B cell (primary cell): ENCODE measurements at regions not wholly inside any gene's neighbourhood (a gene's known extent, or its start where the extent isn't known, plus 50 kb on each side); places are given as distances from the start of the nearest gene placed in this dataset.

Experiments used
- ATAC-seq: fragments of 200-7000 bp; cut with Tn5 transposase; one replicate; pipeline ENCODE4 v1.10.0; 2021; ENCODE audit warnings: low read depth, mild to moderate bottlenecking, moderate number of reproducible peaks, moderate library complexity
- CTCF ChIA-PET: fragments of 350-600 bp; sonication (Branson Sonifier 250); formaldehyde crosslinking; loops from one replicate; lab custom pipeline; 2021; ENCODE audit warnings: antibody characterized with exemption, inconsistent platforms; lab: Charles Lee
- POLR2A ChIA-PET: fragments of 350-600 bp; sonication (Branson Sonifier 250); formaldehyde crosslinking; loops from one replicate; lab custom pipeline; 2021; ENCODE audit warnings: antibody characterized with exemption; lab: Charles Lee
- DNase-seq: peaks from one replicate; pipeline ENCODE4 v3.0.0; 2013
- H2AFZ ChIP-seq: 2 replicates; pipeline ENCODE4 v1.6.1; 2012; ENCODE audit warnings: mild to moderate bottlenecking, low read depth, low read length; ENCODE audit not compliant: insufficient read depth, poor library complexity, severe bottlenecking
- H3K27ac ChIP-seq, 2 donors: 1 replicate in 1 of 2; 2 replicates in 1 of 2; pipeline ENCODE4 v1.5.1; 2012 to 2013; ENCODE audit warnings: low read length in 2 of 2, mild to moderate bottlenecking in 2 of 2, moderate library complexity in 1 of 2
- H3K27me3 ChIP-seq, 4 experiments: fragments of 200-600 bp in 1 of 4; sonication (generic) in 1 of 4; replicated peaks in 1 of 4; 1 replicate in 2 of 4; 2 replicates in 2 of 4; pipeline versions ENCODE4 v1.6.1 to v1.7.0; 2013 to 2016; ENCODE audit warnings: low read length in 3 of 4, mild to moderate bottlenecking in 2 of 4, mixed read lengths in 1 of 4, moderate library complexity in 1 of 4; ENCODE audit not compliant: insufficient read depth in 4 of 4, control insufficient read depth in 3 of 4; ENCODE audit errors: control extremely low read depth in 1 of 4
- H3K36me3 ChIP-seq, 2 experiments: replicated peaks in 1 of 2; 1 replicate in 1 of 2; 2 replicates in 1 of 2; pipeline versions ENCODE4 v1.6.1 to v1.7.1; 2013; ENCODE audit warnings: low read length in 1 of 2; ENCODE audit not compliant: insufficient read depth in 2 of 2, control insufficient read depth in 1 of 2; ENCODE audit errors: control extremely low read depth in 1 of 2, extremely low read depth in 1 of 2
- H3K4me1 ChIP-seq, 2 donors: fragments of 200-600 bp in 1 of 2; sonication (generic) in 1 of 2; 1 replicate in 1 of 2; 2 replicates in 1 of 2; pipeline versions ENCODE4 v1.5.1 to v1.6.1; 2013 to 2017; ENCODE audit warnings: low read length in 2 of 2; ENCODE audit not compliant: control insufficient read depth in 2 of 2, insufficient read depth in 2 of 2
- H3K4me2 ChIP-seq: replicated peaks from 2 replicates; pipeline ENCODE3; 2012; ENCODE audit warnings: mild to moderate bottlenecking, low read depth, low read length; ENCODE audit not compliant: poor library complexity, severe bottlenecking
- H3K4me3 ChIP-seq, 5 experiments: fragments of 200-600 bp in 1 of 5; sonication (generic) in 1 of 5; 1 replicate in 3 of 5; 2 replicates in 2 of 5; pipeline versions ENCODE4 v1.5.1 to v1.7.0; 2011 to 2016; ENCODE audit warnings: low read length in 4 of 5, mild to moderate bottlenecking in 4 of 5, low read depth in 2 of 5, control low read depth in 1 of 5, moderate library complexity in 1 of 5; ENCODE audit not compliant: insufficient read depth in 1 of 5; ENCODE audit errors: control extremely low read depth in 1 of 5, extremely low read depth in 1 of 5
- H3K79me2 ChIP-seq: fragments of 200-600 bp; sonication (generic); one replicate; pipeline ENCODE4 v1.6.0; 2016; ENCODE audit warnings: low read length; ENCODE audit not compliant: control insufficient read depth, insufficient read depth
- H3K9ac ChIP-seq: fragments of 200-600 bp; sonication (generic); 2 replicates; pipeline ENCODE4 v1.6.1; 2017; ENCODE audit warnings: mild to moderate bottlenecking, low read length, moderate library complexity
- H3K9me3 ChIP-seq, 3 donors: one replicate each; pipeline versions ENCODE4 v1.6.1 to v1.7.1; 2013; ENCODE audit warnings: low read length in 2 of 3; ENCODE audit not compliant: control insufficient read depth in 2 of 3, insufficient read depth in 1 of 3; ENCODE audit errors: control extremely low read depth in 1 of 3
- H4K20me1 ChIP-seq: 2 replicates; pipeline ENCODE4 v1.6.0; 2012; ENCODE audit warnings: mild to moderate bottlenecking, low read length; ENCODE audit not compliant: insufficient read depth, control insufficient read depth, poor library complexity, severe bottlenecking
- H3K27ac Mint-ChIP-seq: one replicate; pipeline ENCODE4 v1.8.0; 2021; ENCODE audit warnings: mixed read lengths
- H3K27me3 Mint-ChIP-seq: one replicate; pipeline ENCODE4 v1.8.0; 2021; ENCODE audit warnings: mixed read lengths
- H3K4me1 Mint-ChIP-seq: one replicate; pipeline ENCODE4 v1.8.0; 2021; ENCODE audit warnings: mixed read lengths
- H3K4me3 Mint-ChIP-seq: one replicate; pipeline ENCODE4 v1.8.0; 2021; ENCODE audit warnings: mixed read lengths
- H3K9me3 Mint-ChIP-seq: one replicate; pipeline ENCODE4 v1.8.0; 2022; ENCODE audit warnings: mixed read lengths; ENCODE audit not compliant: insufficient read depth
- CTCF ChIP-seq: fragments of 200-600 bp; IDR thresholded peaks from one replicate; pipeline ENCODE4 v1.8.0; 2022; ENCODE audit warnings: antibody characterized with exemption, mild to moderate bottlenecking
- EZH2 ChIP-seq: IDR thresholded peaks from 2 replicates; pipeline ENCODE4 v1.6.1; 2012; ENCODE audit warnings: borderline replicate concordance, low read depth, mild to moderate bottlenecking, moderate library complexity, low read length; ENCODE audit not compliant: insufficient read depth, poor library complexity, severe bottlenecking
- WGBS: methylation state at CpG from one replicate; pipeline ENCODE4 v1.1.5; 2013; ENCODE audit warnings: missing lambda C conversion rate; ENCODE audit not compliant: insufficient coverage; 5-methylcytosine and 5-hydroxymethylcytosine counted together
- intact Hi-C: fragments of 100-400 bp; cut with micrococcal nuclease; formaldehyde crosslinking; loops from one replicate; pipeline ENCODE4 v1.10.0; 2022

GRCh38 chr11:92790366-92790765, 179.1 kb upstream of the MTNR1B start:
- Histone ChIP-seq H3K9ac (no peak overlapping the region), H2AFZ (no peak overlapping the region), H3K4me2 (no peak overlapping the region), H3K79me2 (no peaks in the 10 kb centered on the region), H3K27me3 (no peaks in the 10 kb centered on the region), H3K27ac (no peak overlapping the region), H3K36me3 (no peaks in the 10 kb centered on the region), H3K4me3 (no peak overlapping the region), H4K20me1 (no peaks in the 10 kb centered on the region), H3K4me1 (no peaks in the 10 kb centered on the region), H3K9me3 (no peaks in the 10 kb centered on the region)
- CTCF ChIA-PET = no interaction called here
- POLR2A ChIA-PET = no interaction called here
- Mint-ChIP-seq H3K4me1 (no peaks in the 10 kb centered on the region), H3K9me3 (no peaks in the 10 kb centered on the region), H3K27me3 (no peaks in the 10 kb centered on the region), H3K27ac (no peak overlapping the region), H3K4me3 (no peak overlapping the region)
- no peak for TF ChIP-seq EZH2
- TF ChIP-seq CTCF = no peak
- no peak for DNase-seq
- ATAC-seq = no peak
- intact Hi-C loops = no loop called here
- 50% methylated on average over 1 of the region's 1 CpG for WGBS

GRCh38 chr11:92790926-92791616, 178.4 kb upstream of the MTNR1B start:
- H3K36me3 ChIP-seq = no peaks in the 10 kb centered on the region
- no peak overlapping the region for H3K27ac ChIP-seq
- CTCF ChIA-PET = no interaction called here
- no peak overlapping the region for H3K4me2 ChIP-seq
- DNase-seq (no peak), ATAC-seq (no peak)
- intact Hi-C loops = no loop called here
- H3K27me3 ChIP-seq = no peaks in the 10 kb centered on the region
- H3K27ac Mint-ChIP-seq = no peak overlapping the region
- H3K4me1 ChIP-seq = no peaks in the 10 kb centered on the region
- no peaks in the 10 kb centered on the region for H3K27me3 Mint-ChIP-seq
- H3K4me1 Mint-ChIP-seq = no peaks in the 10 kb centered on the region
- no peak overlapping the region for H3K4me3 ChIP-seq
- H3K9me3 ChIP-seq = no peaks in the 10 kb centered on the region
- TF ChIP-seq CTCF (no peak), EZH2 (no peak)
- no peak overlapping the region for H3K4me3 Mint-ChIP-seq
- H4K20me1 ChIP-seq = no peaks in the 10 kb centered on the region
- no peak overlapping the region for H3K9ac ChIP-seq
- no peaks in the 10 kb centered on the region for H3K79me2 ChIP-seq
- no peak overlapping the region for H2AFZ ChIP-seq
- no peaks in the 10 kb centered on the region for H3K9me3 Mint-ChIP-seq
- POLR2A ChIA-PET = no interaction called here
